Hepatocyte (in vitro differentiated cells): ENCODE measurements at regions not wholly inside any gene's neighbourhood (a gene's known extent, or its start where the extent isn't known, plus 50 kb on each side); places are given as distances from the start of the nearest gene placed in this dataset.

Experiments
- DNase-seq: peaks from one replicate; pipeline ENCODE4 v3.0.0-alpha.2; 2016; ENCODE audit warnings: low spot score
- H2AFZ ChIP-seq: fragments of 200-600 bp; sonication (generic); 2 replicates; pipeline ENCODE4 v1.6.0; 2016; ENCODE audit warnings: antibody characterized with exemption, mild to moderate bottlenecking
- H3K27ac ChIP-seq: fragments of 200-600 bp; sonication (generic); 2 replicates; pipeline ENCODE4 v1.5.1; 2016; ENCODE audit warnings: mild to moderate bottlenecking
- H3K27me3 ChIP-seq: fragments of 200-600 bp; sonication (generic); 2 replicates; pipeline ENCODE4 v1.6.1; 2016
- H3K36me3 ChIP-seq: fragments of 200-600 bp; sonication (generic); replicated peaks from 2 replicates; pipeline ENCODE4 v1.5.1; 2016; ENCODE audit warnings: low read depth; ENCODE audit not compliant: insufficient read depth
- H3K4me1 ChIP-seq: fragments of 200-600 bp; sonication (generic); 2 replicates; pipeline ENCODE4 v1.5.1; 2016; ENCODE audit warnings: mild to moderate bottlenecking, moderate library complexity; ENCODE audit not compliant: insufficient read depth
- H3K4me2 ChIP-seq: fragments of 200-600 bp; sonication (generic); 2 replicates; pipeline ENCODE4 v1.6.0; 2016
- H3K4me3 ChIP-seq: fragments of 200-600 bp; sonication (generic); 2 replicates; pipeline ENCODE4 v1.5.1; 2016; ENCODE audit warnings: mild to moderate bottlenecking
- H3K79me2 ChIP-seq: fragments of 200-600 bp; sonication (generic); 2 replicates; pipeline ENCODE4 v1.6.0; 2017; ENCODE audit warnings: mild to moderate bottlenecking
- H3K9me2 ChIP-seq: fragments of 200-600 bp; sonication (generic); replicated peaks from 2 replicates; pipeline ENCODE4 v1.6.0; 2017; ENCODE audit warnings: mild to moderate bottlenecking; ENCODE audit not compliant: insufficient read depth
- H3K9me3 ChIP-seq: fragments of 200-600 bp; sonication (generic); 2 replicates; pipeline ENCODE4 v1.5.1; 2016; ENCODE audit warnings: low read depth, mild to moderate bottlenecking
- H4K20me1 ChIP-seq: fragments of 200-600 bp; sonication (generic); 2 replicates; pipeline ENCODE4 v1.6.0; 2016; ENCODE audit warnings: mild to moderate bottlenecking; ENCODE audit not compliant: insufficient read depth, poor library complexity, severe bottlenecking
- CTCF ChIP-seq: fragments of 200-600 bp; sonication (generic); IDR thresholded peaks from 2 replicates; pipeline ENCODE4 v1.5.1; 2016; ENCODE audit warnings: antibody characterized with exemption, mild to moderate bottlenecking; ENCODE audit not compliant: poor library complexity
- EZH2 ChIP-seq: fragments of 200-600 bp; sonication (generic); IDR thresholded peaks from 2 replicates; pipeline ENCODE4 v1.6.1; 2016; ENCODE audit warnings: antibody characterized with exemption, mild to moderate bottlenecking, borderline replicate concordance
- EZH2phosphoT487 ChIP-seq: fragments of 200-600 bp; sonication (generic); IDR thresholded peaks from one replicate; pipeline ENCODE4 v1.6.1; 2018; ENCODE audit warnings: antibody characterized with exemption, mild to moderate bottlenecking, low read depth, moderate library complexity; ENCODE audit not compliant: unreplicated experiment, severe bottlenecking
- WGBS: methylation state at CpG from one replicate; pipeline ENCODE4 v1.1.6; 2016; ENCODE audit warnings: low lambda C conversion rate; ENCODE audit errors: missing lambda C conversion rate; 5-methylcytosine and 5-hydroxymethylcytosine counted together

- TF ChIP-seq EZH2 (no peak), EZH2phosphoT487 (no peak), CTCF (no peak)
- Histone ChIP-seq H3K4me2 (no peak overlapping the region), H3K79me2 (no peaks in the 10 kb centered on the region), H3K9me3 (no peaks in the 10 kb centered on the region), H3K9me2 (no peaks in the 10 kb centered on the region), H3K4me3 (no peak overlapping the region), H3K4me1 (no peaks in the 10 kb centered on the region), H3K27ac (no peak overlapping the region), H2AFZ (no peak overlapping the region), H3K36me3 (no peaks in the 10 kb centered on the region), H3K27me3 (no peaks in the 10 kb centered on the region), H4K20me1 (no peaks in the 10 kb centered on the region)
- peak; percentile 11 for DNase-seq
- 67% methylated on average over 3 of the region's 3 CpGs for WGBS
Measured at GRCh38 chr4:138449938-138450337, 207.8 kb upstream of the SLC7A11 start.

GRCh38 chr4:138448169-138448568, 206.0 kb upstream of the SLC7A11 start:
- Histone ChIP-seq H3K27ac (no peak overlapping the region), H3K9me2 (no peaks in the 10 kb centered on the region), H3K27me3 (no peaks in the 10 kb centered on the region), H3K4me1 (no peaks in the 10 kb centered on the region), H3K4me3 (no peak overlapping the region), H3K36me3 (no peaks in the 10 kb centered on the region), H3K9me3 (no peaks in the 10 kb centered on the region), H4K20me1 (no peaks in the 10 kb centered on the region), H2AFZ (no peak overlapping the region), H3K79me2 (no peaks in the 10 kb centered on the region), H3K4me2 (no peak overlapping the region)
- TF ChIP-seq EZH2phosphoT487 (no peak), EZH2 (no peak), CTCF (no peak)
- DNase-seq, result no peak
- WGBS, result 89% methylated on average over 1 of the region's 1 CpG

GRCh38 chr4:138446456-138446855, 204.3 kb upstream of the SLC7A11 start:
- WGBS, result 92% methylated on average over 5 of the region's 5 CpGs
- Histone ChIP-seq H3K4me3 (no peak overlapping the region), H3K4me1 (no peaks in the 10 kb centered on the region), H2AFZ (no peak overlapping the region), H3K27ac (no peak overlapping the region), H3K4me2 (no peak overlapping the region), H3K36me3 (no peaks in the 10 kb centered on the region), H3K9me3 (no peaks in the 10 kb centered on the region), H4K20me1 (no peaks in the 10 kb centered on the region), H3K9me2 (no peaks in the 10 kb centered on the region), H3K79me2 (no peaks in the 10 kb centered on the region), H3K27me3 (no peaks in the 10 kb centered on the region)
- TF ChIP-seq CTCF, result no peak
- TF ChIP-seq EZH2phosphoT487, result no peak
- no peak for TF ChIP-seq EZH2
- no peak for DNase-seq

GRCh38 chr4:138445098-138445497, 202.9 kb upstream of the SLC7A11 start:
- Histone ChIP-seq H3K9me3 (no peaks in the 10 kb centered on the region), H3K36me3 (no peaks in the 10 kb centered on the region), H3K4me3 (no peak overlapping the region), H3K27me3 (no peaks in the 10 kb centered on the region), H3K4me2 (no peak overlapping the region), H4K20me1 (no peaks in the 10 kb centered on the region), H2AFZ (no peak overlapping the region), H3K27ac (no peak overlapping the region), H3K9me2 (no peaks in the 10 kb centered on the region), H3K79me2 (no peaks in the 10 kb centered on the region), H3K4me1 (no peaks in the 10 kb centered on the region)
- TF ChIP-seq CTCF (no peak), EZH2 (no peak), EZH2phosphoT487 (no peak)
- DNase-seq, result no peak
- 73% methylated on average over 3 of the region's 3 CpGs for WGBS
